Stimulated activated CD4-positive, alpha-beta T cell treated with anti-CD3 and anti-CD28 coated beads, Interleukin-4, amount 100 ng/mL, for 4 hours (primary cell): ENCODE measurements at regions not wholly inside any gene's neighbourhood (a gene's known extent, or its start where the extent isn't known, plus 50 kb on each side); places are given as distances from the start of the nearest gene placed in this dataset.
"Not testable (repeated sequence)": the region's sequence is repeated elsewhere in the genome, so short reads cannot be mapped to it uniquely, and the experiment has no call there.

Experiments used
- DNase-seq, 2 experiments: peaks; one replicate each; pipeline ENCODE4 v3.0.0-alpha.2; 2020

DNA sequence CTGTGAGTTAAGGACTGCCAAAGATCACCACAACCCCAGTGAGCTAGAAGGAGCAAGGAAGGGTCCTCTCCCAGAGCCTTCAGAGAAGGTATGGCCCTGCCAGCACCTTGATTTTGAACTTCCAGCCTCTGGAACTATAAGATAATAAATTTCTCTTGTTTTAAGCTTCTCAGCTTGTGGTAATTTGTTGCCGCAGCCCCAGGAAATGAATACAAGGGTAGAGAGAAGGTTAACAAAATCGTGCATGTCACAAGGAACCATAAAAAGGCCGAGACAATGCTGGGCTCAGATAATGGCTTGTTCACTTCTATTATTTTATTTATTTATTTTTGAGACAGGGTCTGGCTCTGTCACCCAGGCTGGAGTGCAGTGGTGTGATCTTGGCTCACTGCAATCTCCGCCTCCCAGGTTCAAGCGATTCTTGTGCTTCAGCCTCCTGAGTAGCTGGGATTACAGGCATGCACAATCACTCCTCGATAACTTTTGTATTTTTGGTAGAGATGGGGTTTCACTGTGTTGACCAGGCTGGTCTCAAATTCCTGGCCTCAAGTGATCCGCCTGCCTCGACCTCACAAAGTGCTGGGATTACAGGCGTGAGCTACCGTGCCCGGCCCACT lies 71.5 kb downstream of the WSB1 start:
- not testable (repeated sequence) for DNase-seq

DNA sequence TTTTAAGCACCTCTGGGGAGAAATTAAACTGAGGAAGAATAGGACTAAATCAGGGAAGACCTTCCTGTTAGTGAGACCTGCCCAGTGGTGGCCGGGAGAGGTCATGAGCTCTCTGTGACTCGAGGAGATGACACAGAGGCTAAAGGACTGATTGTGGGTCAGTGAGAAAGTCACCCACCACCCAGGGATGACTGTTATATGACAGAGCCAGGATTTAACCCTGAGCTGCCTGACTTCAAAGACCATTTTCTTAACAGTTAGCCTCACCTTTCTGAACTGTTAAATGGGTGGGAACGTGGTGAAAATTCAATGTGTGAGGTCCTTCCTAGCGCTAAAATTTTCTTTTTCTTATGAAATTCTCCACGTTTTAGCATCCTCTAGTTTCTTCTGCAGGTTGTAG lies 72.5 kb downstream of the WSB1 start:
- DNase-seq, result no peak

DNA sequence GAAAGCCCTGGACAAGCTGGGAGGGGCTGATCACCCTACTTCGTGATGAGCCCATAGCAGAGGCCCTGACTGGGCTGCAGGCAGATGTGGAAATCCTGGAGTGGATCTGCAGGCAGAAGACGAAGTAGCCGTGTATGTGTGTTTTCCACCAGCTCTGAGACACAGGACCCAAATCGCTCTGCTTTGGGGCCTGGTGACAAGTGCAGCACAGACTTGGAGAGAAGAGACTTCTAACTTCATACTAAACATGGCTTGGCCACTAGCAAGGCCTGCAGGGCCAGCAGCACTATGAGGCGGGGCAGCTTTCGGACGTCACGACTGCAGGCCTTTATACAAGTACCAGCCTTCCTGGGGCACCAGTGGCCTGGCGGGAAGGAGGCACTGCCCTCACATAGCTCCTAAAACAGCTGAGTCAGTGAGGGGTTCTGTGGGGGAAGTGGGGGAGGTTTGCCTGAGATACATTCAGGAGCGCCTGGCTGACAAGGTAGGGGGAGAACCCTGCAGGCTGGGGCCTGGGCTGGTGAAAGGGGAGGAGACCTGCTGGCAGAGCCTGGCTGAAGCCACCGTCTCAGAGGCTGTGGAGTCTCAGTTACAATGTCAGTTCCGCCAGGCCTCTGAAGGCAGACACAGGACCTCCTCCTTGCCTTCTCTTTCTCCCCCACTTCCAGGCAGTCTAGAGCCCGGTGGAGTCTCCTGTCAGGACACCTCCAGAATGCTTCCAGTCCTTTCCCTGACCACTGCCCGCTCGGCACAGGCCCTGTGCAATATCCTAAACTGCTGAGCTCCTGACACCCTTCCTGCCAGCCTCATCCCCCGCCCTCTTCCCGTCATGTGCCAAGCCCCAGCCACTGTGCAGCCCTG lies 73.4 kb downstream of the WSB1 start:
- no peak for DNase-seq

DNA sequence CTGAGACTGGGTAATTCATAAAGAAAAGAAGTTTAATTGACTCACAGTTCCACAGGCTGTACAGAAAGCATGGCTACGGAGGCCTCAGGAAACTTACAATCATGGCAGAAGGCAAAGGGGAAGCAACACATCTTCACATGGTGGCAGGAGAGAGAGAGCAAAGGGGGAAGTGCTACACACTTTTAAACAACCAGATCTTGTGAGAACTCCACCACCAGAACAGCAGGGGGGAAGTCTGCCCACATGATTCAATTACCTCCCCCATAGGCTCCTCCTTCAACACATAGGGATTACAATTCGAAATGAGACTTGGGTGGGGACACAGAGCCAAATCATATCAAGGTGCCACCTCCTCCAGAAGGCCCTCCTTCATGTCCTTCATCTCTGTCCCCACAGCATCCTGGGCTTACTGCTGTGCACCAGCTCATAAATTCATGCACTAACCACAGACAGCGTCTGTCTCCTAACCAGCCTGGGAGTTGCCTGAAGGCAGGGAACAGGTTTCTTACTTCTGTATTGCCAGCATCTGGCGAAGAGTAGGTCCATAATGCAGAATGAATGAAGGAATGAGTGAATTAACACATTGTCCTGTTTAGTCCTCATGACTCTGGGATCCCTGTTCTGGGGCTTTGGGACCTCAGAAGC lies 74.4 kb downstream of the WSB1 start:
- DNase-seq, result no peak

DNA sequence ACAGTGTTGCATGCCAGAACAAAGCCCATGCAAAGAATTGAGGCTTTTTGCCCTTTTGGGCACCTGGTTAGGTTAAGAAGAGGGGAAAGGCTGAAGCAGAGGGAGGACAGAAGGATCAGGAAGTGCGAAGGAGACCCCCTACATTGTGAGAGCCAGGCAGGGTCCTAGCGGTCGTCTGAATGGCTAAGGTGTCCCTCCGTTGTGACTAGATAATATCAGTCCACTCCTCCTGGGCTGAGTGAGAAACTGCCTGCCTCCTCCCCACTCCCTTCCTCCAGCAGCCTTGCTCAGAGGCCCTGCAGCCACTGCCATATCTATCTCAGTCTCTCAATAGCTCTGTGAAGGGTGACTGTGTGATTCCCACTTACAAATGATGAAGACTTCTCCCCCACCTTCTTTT lies 75.1 kb downstream of the WSB1 start:
- no peak for DNase-seq

DNA sequence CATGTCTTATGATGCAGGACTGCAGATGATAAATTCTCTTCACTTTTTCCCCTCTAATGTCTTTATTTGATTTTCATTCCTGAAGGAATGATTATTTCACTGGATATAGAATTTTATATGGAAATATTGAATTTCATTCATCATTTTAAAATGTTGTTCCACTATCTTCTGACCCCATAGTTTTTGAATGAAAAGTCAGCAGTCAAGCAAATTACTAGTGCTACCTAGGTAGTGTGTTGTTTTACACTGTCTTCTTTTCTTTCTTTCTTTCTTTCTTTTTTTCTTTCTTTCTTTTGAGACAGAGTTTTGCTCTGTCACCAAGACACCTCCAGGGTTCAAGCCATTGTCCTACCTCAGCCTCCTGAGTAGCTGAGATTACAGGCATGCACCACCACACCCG lies 76.9 kb downstream of the WSB1 start:
- no peak for DNase-seq

DNA sequence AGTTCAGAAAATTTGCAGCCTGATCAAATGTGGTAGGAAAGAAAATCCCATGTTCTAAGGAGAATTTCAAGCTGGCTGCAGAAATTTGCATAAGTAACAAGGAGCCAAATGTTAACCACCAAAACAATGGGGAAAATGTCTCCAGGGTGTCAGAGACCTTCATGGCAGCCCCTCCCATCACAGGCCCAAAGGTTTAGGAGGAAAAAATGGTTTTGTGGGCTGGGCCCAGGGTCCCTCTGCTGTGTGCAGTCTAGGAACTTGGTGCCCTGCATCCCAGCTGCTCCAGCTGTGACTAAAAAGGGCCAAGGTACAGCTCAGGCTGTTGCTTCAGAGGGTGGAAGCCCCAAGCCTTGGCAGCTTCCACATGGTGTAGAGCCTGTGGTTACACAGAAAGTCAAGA lies 79.8 kb downstream of the WSB1 start:
- not testable (repeated sequence) for DNase-seq

DNA sequence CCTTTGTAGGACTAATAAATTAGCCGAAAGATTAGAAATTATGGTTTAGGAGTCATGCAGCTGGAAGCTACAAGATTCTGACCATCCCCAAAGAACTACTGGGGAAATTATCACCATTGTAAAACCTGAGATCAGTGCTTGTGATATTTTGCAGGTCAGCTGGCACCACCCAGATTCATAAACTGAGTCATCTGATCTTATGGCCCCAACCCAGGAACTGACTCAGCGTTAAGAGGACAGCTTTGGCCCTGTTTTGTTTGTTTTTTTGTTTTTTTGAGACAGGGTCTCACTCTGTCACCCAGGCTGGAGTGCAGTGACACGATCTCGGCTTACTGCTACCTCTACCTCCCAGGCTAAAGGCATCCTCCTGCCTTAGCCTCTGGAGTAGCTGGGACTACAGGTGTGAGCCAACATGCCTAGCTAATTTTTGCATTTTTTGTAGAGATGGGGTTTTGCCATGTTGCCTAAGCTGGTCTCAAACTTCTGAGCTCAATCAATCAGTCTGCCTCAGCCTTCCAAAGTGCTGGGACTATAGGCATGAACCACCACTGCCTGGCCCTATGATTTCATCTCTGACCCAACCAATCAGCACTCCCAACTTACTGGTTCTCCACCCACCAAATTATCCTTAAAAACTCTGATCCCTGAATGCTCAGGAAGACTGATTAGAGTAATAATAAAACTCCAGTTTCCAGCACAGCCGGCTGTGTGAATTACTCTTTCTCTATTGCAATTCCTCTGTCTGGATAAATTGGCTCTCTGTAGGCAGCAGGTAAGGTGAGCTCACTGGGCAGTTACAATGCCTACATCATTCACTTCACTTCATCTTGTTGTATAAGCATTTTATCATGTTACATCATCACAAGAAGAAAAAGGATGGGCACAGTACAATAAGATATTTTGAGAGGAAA lies 79.4 kb upstream of the KSR1 start:
- DNase-seq, result no peak

DNA sequence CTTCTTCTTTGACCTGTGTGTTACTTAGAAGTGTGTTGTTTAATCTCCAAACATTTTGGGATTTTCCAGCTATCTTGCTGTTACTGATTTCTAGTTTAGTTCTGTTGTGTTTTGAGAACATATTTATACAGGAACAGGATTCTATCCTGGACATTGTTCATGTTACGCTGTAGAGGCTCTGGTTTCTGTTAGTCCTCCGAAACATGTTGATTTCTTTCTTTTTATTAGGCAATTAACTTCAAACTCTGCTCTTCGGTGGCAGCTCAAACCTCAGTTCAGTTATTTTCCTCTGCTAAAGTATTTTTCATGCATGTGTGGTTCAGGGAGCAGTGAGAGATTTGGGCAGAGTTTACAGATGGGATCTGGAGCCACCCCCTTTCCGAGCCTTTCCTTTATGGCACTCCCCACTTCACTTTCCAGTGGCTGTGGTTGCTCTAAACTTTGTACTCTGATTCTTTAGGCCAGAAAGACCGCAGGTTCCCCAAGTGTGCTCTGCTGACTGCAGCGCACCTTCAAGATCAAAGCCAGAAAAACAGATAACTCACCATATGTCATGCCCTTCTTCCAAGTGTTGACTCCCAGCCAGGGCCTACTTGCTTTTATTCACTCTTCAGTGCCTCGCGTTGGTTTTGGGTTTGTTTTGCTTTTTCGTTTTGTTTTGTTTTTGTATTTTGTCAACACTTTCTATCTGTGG lies 77.6 kb upstream of the KSR1 start:
- no peak for DNase-seq

DNA sequence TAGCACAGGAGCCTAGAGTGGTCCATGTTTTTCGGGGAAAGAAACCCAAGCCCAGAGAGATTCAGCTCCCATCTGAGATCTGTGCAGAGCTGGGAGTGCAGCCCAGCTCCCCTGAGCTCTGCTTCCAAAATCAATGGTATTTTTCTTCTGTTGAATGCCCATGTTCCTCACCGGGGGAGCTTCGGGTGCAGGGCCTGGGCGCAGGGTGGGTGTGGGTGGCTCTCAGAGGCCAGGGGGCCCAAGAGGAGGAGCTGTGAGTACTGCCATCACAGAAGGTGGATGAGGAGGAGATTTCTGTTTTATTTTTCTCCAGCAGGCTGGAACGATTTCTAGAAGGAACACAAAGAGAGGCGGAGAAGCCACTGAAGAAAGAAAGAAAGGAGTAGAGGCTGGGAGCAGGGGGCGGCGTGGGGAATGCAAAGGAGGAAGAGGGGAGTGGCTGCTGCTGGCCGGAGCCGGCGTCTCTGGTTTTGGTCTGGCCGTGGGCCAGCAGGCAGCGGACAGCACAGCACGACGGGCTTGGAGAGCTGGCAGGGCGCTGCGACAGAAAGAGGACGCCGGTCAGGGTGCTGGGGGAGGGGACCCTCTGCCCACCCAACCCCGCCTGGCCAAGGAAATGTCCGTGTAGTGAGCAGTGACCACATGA lies 76.2 kb upstream of the KSR1 start:
- no peak for DNase-seq

DNA sequence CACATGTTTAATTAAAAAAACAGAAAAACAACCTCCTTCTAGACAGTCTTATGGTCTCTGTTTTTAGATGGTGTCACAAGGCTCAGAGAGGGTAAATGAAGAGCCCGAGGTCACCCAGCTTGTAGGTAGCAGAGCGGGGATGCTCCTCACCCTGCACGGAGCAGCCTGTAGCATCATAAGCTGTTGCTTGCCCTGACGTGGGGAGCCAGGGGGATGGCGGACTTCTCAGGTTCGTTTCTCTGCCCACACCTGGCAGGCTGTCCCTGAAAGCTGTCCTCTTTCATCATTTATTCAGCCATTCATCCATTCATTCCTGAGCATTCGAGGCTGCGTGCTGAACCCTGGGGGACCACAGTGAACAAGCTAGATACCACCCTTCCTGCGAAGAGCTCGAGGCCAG lies 75.7 kb upstream of the KSR1 start:
- DNase-seq, result no peak

DNA sequence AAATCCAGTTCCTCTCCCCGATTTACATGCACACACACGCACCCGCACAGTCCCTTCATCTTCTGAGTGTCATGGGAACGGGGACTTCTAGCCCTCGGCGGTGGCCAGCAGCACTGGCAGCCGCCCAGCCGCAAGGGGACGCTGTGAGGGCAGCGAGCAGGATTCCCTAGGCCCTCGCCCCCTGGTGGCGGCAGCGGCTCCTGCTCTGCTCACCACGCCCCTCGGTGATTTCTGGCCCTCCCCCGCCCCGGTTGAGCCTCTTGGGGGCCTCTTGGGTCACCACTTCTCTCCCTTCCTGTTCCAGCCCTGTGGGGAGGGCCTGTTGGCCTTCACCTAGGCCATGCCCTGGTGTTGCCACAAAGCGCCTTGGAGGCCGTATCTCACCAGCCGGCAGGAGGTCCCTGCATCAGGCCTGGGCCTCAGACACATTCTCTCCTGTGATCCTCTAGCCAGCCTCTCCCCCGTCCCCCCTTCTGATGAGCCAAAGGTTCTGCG lies 75.2 kb upstream of the KSR1 start:
- DNase-seq, result peak; percentile 56 to 77

DNA sequence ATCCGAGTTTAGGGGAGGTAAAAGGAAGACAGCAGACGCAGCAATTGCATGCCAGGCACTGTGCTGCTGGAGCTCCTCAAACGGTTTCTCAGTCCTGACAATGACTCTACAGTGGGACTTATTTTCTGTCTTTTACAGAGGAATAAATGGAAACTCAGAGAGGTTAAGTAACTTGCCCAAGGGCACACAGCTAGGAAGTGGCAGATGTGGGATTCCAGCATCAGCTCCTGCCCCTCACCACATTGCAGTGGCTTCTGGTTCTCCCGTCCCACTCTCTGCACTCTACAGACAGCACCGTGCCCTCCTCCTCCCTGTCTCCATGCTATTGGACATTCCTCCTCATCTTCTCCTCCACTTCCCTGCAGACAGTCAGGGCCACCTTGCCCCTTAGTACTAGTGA lies 74.2 kb upstream of the KSR1 start:
- no peak for DNase-seq

DNA sequence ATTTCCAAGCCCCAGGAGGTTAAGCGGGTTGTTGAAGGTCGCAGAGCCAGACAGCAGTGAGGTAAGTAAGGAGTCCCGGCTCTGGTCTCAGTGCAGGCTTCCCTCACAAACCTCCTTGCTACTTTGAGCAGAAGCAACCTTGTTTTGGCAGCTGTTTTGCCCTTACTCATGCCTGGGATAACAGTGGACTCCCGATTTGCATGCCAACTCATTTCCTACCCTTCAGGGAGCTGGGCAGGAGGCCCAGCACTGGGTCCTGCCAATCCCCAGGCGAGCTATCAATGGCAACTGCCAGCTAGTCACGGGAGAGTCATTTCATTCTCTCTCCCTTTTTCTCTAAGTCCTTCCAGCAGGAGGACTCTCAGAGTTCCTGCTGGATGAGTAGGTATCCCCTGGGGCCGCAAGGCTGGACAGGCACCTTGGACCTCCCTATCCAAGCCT lies 72.0 kb upstream of the KSR1 start:
- DNase-seq, result no peak

DNA sequence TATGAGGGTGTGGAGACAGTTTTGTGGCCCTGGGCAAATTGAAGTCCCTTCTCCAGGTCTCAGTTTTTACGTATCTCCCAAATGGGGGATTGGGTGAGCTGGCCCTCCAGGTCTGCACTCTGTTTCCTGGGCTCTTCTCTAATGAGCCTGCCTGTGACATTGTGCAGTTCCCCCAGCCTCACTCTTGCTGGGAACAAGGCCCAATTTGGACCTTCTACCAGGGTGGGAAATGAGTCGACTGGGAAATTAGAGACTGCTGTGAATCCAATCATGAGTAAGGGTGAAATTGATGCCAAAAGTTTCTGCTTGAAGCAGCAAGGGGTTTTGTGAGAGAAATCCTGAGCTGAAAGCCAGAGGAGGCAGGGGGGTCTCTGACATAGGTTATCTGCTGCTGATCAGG lies 71.5 kb upstream of the KSR1 start:
- no peak for DNase-seq

DNA sequence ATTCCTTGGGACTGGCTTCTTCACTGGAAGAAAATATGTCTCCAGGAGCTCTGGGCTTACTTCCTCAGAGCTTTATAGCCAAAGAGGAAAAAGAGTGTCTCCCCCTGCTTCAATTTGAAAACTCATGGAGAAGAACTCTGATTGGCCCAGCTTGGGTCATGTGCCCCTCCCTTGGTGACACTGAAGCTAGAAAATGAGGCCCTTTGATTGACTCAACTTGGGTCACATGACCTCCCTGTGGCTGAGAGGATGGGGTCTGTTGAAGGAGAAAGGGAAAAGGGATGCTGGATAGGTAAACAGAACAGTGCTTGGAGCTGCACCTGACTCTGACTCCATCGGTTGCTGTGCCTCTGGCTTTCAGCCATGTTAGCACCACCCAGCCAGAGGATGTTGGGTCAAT lies 70.6 kb upstream of the KSR1 start:
- no peak for DNase-seq

DNA sequence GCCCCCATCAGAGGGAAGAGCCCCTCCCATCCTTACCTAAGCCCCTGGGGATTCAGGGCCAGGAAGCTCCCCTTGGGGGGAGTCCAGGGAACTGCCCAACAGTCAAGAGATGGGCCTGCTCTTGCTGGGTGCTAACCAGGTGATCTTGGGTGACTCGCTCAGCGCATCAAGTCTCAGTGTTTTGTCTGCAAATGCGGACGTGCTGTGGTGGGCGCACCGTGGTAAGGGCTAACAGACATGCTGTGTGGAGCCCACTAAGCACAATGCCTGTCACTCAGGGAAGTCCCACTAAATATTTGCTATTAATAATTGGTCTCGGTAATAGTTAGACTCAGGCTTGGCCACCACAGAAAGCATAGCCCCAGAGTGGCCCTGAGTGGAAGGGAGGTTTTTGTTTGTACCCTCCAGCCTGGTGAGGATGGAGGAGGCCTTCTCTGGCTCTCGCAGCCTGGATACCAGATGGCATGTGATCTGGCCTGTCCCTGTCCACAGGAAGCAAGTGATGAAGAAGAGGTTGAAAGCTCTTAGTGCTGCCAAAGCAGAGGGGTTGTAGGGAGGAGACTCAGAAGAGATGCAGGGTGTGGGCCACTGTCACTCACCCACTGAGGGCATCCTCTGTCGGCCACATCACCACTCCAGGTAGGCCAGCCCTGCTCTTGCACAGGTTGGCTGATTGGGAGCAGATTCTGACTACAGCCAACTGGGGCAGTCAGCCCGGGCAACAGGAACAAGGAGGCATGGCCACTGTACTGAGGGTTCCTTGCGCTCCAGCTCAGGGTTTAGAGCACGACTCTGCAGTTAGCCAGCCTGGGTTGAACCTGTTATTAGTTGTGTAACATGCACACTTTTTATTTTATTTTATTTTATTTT lies 69.8 kb upstream of the KSR1 start:
- DNase-seq, result no peak

DNA sequence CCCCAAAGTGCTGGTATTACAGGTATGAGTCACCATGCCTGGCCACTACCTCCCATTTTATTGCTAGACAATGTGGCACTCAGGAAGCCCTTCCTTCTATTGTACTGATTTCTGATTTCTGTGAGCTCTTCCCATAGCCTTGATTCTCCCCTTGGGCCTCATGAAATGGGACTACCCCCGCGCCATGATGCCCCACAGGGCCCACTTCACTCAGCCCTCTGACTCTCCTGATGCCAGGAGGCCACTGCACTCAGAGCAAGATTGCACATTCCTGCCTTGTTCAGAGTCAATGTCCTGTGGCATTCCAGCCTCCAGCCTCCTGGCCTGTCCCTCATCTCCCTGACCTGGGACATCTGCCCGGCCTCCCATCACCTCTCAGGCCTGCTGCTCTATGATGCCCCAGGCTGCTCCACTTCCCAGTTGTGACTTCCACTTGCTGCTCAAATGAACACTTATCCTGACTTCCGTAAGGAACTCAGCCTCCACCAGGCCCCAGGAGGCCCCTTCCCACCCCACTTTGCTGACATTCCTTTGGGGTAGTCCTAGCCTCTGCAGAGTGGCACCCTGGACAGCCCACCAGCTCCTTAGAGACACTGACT lies 66.6 kb upstream of the KSR1 start:
- DNase-seq, result no peak

DNA sequence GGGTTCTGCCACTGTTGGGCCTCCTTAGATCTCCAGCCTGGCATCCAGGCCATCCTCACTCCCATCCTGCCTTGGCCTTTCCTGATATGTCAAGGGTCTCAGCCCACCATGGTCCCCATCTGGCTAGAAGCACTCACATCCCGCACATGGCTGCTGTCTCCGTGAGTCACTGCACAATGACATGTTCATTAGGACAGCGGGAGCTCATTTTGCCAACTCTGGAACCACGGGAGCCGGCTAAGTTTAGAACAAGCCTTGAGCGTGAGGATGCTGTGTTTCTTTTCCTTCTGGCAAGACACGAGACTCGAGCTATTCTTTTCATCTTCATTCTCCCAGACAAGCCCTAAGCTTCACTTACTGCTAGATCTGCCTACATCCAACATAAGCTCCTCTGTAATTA lies 65.7 kb upstream of the KSR1 start:
- no peak for DNase-seq

DNA sequence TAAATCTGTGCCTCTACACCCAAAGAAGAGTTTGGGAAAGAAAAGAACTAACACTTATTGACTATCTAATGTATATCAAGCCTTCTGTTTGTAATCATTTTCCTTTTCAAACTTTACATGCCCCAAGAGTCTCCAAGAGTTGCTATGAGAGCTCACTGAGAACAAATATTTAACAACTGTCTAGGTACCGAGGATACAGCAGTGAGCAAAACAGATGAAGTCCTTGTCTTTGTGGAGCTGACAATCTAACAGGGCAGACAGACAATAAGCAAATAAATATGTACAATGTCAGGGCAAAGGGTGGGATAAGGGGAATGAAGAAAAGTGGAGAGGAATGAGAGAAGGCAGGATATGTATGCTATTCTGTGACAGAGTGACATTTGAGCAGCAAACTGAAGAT lies 64.8 kb upstream of the KSR1 start:
- DNase-seq, result no peak
